Aorta (tissue), 5 donors: ENCODE measurements at regions not wholly inside any gene's neighbourhood (a gene's known extent, or its start where the extent isn't known, plus 50 kb on each side); places are given as distances from the start of the nearest gene placed in this dataset.

Source experiments
- ATAC-seq: fragments of 200-7000 bp; cut with Tn5 transposase; one replicate; pipeline ENCODE4 v1.9.1; 2022; ENCODE audit warnings: moderate library complexity; ENCODE audit not compliant: low FRiP score
- DNase-seq, 2 donors: peaks; one replicate each; pipeline ENCODE4 v3.0.0-alpha.2; 2020
- H3K27ac ChIP-seq, 2 donors: one replicate each; pipeline ENCODE4 v1.5.1; 2013; ENCODE audit warnings: low read length in 2 of 2, mild to moderate bottlenecking in 2 of 2, moderate library complexity in 2 of 2, control low read depth in 1 of 2, inconsistent platforms in 1 of 2, low read depth in 1 of 2
- H3K27me3 ChIP-seq, 2 donors: one replicate each; pipeline ENCODE4 v1.6.1; 2013; ENCODE audit warnings: control low read depth in 1 of 2, low read length in 1 of 2, mild to moderate bottlenecking in 1 of 2, moderate library complexity in 1 of 2; ENCODE audit not compliant: insufficient read depth in 2 of 2, control insufficient read depth in 1 of 2
- H3K36me3 ChIP-seq, 2 donors: one replicate each; pipeline ENCODE4 v1.6.1; 2013; ENCODE audit warnings: control low read depth in 1 of 2, low read length in 1 of 2, mild to moderate bottlenecking in 1 of 2; ENCODE audit not compliant: insufficient read depth in 2 of 2, control insufficient read depth in 1 of 2
- H3K4me1 ChIP-seq, 2 donors: one replicate each; pipeline ENCODE4 v1.6.1; 2013; ENCODE audit warnings: low read length in 2 of 2, control low read depth in 1 of 2, mild to moderate bottlenecking in 1 of 2, moderate library complexity in 1 of 2; ENCODE audit not compliant: insufficient read depth in 2 of 2, control insufficient read depth in 1 of 2
- H3K4me3 ChIP-seq, 2 donors: one replicate each; pipeline ENCODE4 v1.5.1; 2013; ENCODE audit warnings: low read length in 2 of 2, control low read depth in 1 of 2, mild to moderate bottlenecking in 1 of 2
- H3K9me3 ChIP-seq: one replicate; pipeline ENCODE4 v1.6.1; 2013; ENCODE audit warnings: mild to moderate bottlenecking, low read length; ENCODE audit not compliant: control insufficient read depth
- WGBS, 2 donors: extraction: QIAGEN DNeasy Blood & Tissue Kit; methylation state at CpG; one replicate each; pipeline ENCODE4 v1.1.7; 2013; 5-methylcytosine and 5-hydroxymethylcytosine counted together
- intact Hi-C, 2 donors: fragments of 100-400 bp; cut with DNase I; formaldehyde crosslinking; loops; one replicate each; pipeline versions ENCODE4 v1.14.2 to v1.15.0; 2022
- donor health status: healthy with polysubstance abuse.
- donor health status: Bipolar disorder and iron deficiency.
- donor health status: DM: no; HTN: no; CAD: no.
- donor health status: DM: no; HTN: no; CAD: no.
- donor health status: DM: yes; HTN: yes; CAD: no.

GRCh38 chr14:98114946-98115345 lies 1157.1 kb downstream of the BCL11B start:
- DNase-seq, result no peak
- Histone ChIP-seq H3K4me1 (no peaks in the 10 kb centered on the region), H3K36me3 (no peaks in the 10 kb centered on the region), H3K27ac (no peak overlapping the region), H3K4me3 (no peak overlapping the region), H3K9me3 (peaks cover 2% of the 10 kb centered on the region), H3K27me3 (peaks cover 0 to 1% of the 10 kb centered on the region in 2 donors)
- intact Hi-C loops, result no loop called here
- WGBS, 2 donors, result 14 to 34% methylated on average over 1 of the region's 1 CpG
- ATAC-seq, result no peak

GRCh38 chr14:98118749-98119148 lies 1153.2 kb downstream of the BCL11B start:
- Histone ChIP-seq H3K27me3 (no peaks in the 10 kb centered on the region), H3K36me3 (no peaks in the 10 kb centered on the region), H3K27ac (no peak overlapping the region), H3K4me1 (no peaks in the 10 kb centered on the region), H3K4me3 (no peak overlapping the region), H3K9me3 (no peaks in the 10 kb centered on the region)
- ATAC-seq (no peak), DNase-seq (no peak)
- intact Hi-C loops, result no loop called here

- H3K27ac ChIP-seq, result no peak overlapping the region
- no peaks in the 10 kb centered on the region for H3K9me3 ChIP-seq
- H3K4me3 ChIP-seq, result no peak overlapping the region
- no peaks in the 10 kb centered on the region for H3K27me3 ChIP-seq
- 70 to 100% methylated on average over 4 of the region's 4 CpGs for WGBS, 2 donors
- intact Hi-C loops, result no loop called here
- ATAC-seq (no peak), DNase-seq (no peak)
- H3K4me1 ChIP-seq, result no peaks in the 10 kb centered on the region
- no peaks in the 10 kb centered on the region for H3K36me3 ChIP-seq
Observed at GRCh38 chr14:98119739-98120138, 1152.3 kb downstream of the BCL11B start.

- intact Hi-C loops, result no loop called here
Observed at GRCh38 chr14:98120831-98121464, 1151.0 kb downstream of the BCL11B start.

GRCh38 chr14:98122527-98122926 lies 1149.5 kb downstream of the BCL11B start:
- H3K36me3 ChIP-seq, result no peaks in the 10 kb centered on the region
- no peaks in the 10 kb centered on the region for H3K4me1 ChIP-seq
- ATAC-seq (no peak), DNase-seq (no peak)
- H3K4me3 ChIP-seq, result no peak overlapping the region
- H3K27ac ChIP-seq, result no peak overlapping the region
- WGBS, 2 donors, result 83 to 90% methylated on average over 4 of the region's 4 CpGs
- H3K27me3 ChIP-seq, result no peaks in the 10 kb centered on the region
- H3K9me3 ChIP-seq, result peaks cover 1% of the 10 kb centered on the region
- intact Hi-C loops, result no loop called here

More at GRCh38 chr14:98120831-98121464, 1151.0 kb downstream of the BCL11B start:
- Histone ChIP-seq H3K9me3 (peaks cover 1% of the 10 kb centered on the region), H3K27ac (no peak overlapping the region), H3K27me3 (no peaks in the 10 kb centered on the region), H3K4me3 (no peak overlapping the region), H3K36me3 (no peaks in the 10 kb centered on the region), H3K4me1 (no peaks in the 10 kb centered on the region)
- DNase-seq, result no peak
- WGBS, 2 donors, result 88 to 95% methylated on average over 6 of the region's 6 CpGs
- no peak for ATAC-seq

GRCh38 chr14:98130691-98131090 lies 1141.3 kb downstream of the BCL11B start:
- H3K9me3 ChIP-seq, result no peaks in the 10 kb centered on the region
- peaks cover 0 to 4% of the 10 kb centered on the region in 2 donors for H3K27me3 ChIP-seq
- no peak overlapping the region for H3K4me3 ChIP-seq
- no peaks in the 10 kb centered on the region for H3K4me1 ChIP-seq
- H3K27ac ChIP-seq, result no peak overlapping the region
- ATAC-seq (no peak), DNase-seq (no peak)
- 34 to 40% methylated on average over 2 of the region's 2 CpGs for WGBS, 2 donors
- H3K36me3 ChIP-seq, result no peaks in the 10 kb centered on the region
- intact Hi-C loops, result no loop called here

GRCh38 chr14:98131406-98131805 lies 1140.6 kb downstream of the BCL11B start:
- ATAC-seq (no peak), DNase-seq (no peak)
- H3K4me1 ChIP-seq, result no peaks in the 10 kb centered on the region
- H3K9me3 ChIP-seq, result no peaks in the 10 kb centered on the region
- intact Hi-C loops, result no loop called here
- no peak overlapping the region for H3K27ac ChIP-seq
- H3K36me3 ChIP-seq, result no peaks in the 10 kb centered on the region
- no peak overlapping the region for H3K4me3 ChIP-seq
- WGBS, 2 donors, result 10 to 11% methylated on average over 1 of the region's 1 CpG
- peaks cover 0 to 4% of the 10 kb centered on the region in 2 donors for H3K27me3 ChIP-seq

- Histone ChIP-seq H3K4me1 (no peaks in the 10 kb centered on the region), H3K36me3 (no peaks in the 10 kb centered on the region), H3K27ac (no peak overlapping the region), H3K9me3 (no peaks in the 10 kb centered on the region), H3K27me3 (peaks cover 0 to 4% of the 10 kb centered on the region in 2 donors), H3K4me3 (no peak overlapping the region)
- DNase-seq (no peak), ATAC-seq (no peak)
- WGBS, 2 donors, result 88 to 97% methylated on average over 4 of the region's 4 CpGs
- intact Hi-C loops, result no loop called here
Observed at GRCh38 chr14:98133806-98134205, 1138.2 kb downstream of the BCL11B start.

GRCh38 chr14:98136012-98136789 lies 1135.8 kb downstream of the BCL11B start:
- intact Hi-C loops, result no loop called here
- no peak overlapping the region for H3K27ac ChIP-seq
- ATAC-seq (no peak), DNase-seq (no peak)
- no peaks in the 10 kb centered on the region for H3K36me3 ChIP-seq
- H3K4me1 ChIP-seq, result no peaks in the 10 kb centered on the region
- no peaks in the 10 kb centered on the region for H3K9me3 ChIP-seq
- 71 to 86% methylated on average over 9 of the region's 9 CpGs for WGBS, 2 donors
- peaks cover 0 to 4% of the 10 kb centered on the region in 2 donors for H3K27me3 ChIP-seq
- no peak overlapping the region for H3K4me3 ChIP-seq
